SJCRH30 (cell line): ENCODE measurements at regions not wholly inside any gene's neighbourhood (a gene's known extent, or its start where the extent isn't known, plus 50 kb on each side); places are given as distances from the start of the nearest gene placed in this dataset.

Experiments used
- DNase-seq, 2 experiments: peaks; one replicate each; pipeline ENCODE4 v3.0.0-alpha.2; 2015 to 2020
- H3K27ac ChIP-seq: fragments of 250-450 bp; sonication (Bioruptor Pico); 2 replicates; pipeline ENCODE4 v1.5.1; 2020; ENCODE audit warnings: mild to moderate bottlenecking, moderate library complexity
- H3K27me3 ChIP-seq: fragments of 250-450 bp; sonication (Bioruptor Pico); 2 replicates; pipeline ENCODE4 v1.5.1; 2020; ENCODE audit warnings: mild to moderate bottlenecking, moderate library complexity
- H3K36me3 ChIP-seq: fragments of 250-450 bp; sonication (Bioruptor Pico); 2 replicates; pipeline ENCODE4 v1.5.1; 2020; ENCODE audit warnings: mild to moderate bottlenecking, moderate library complexity
- H3K4me1 ChIP-seq: fragments of 250-450 bp; sonication (Bioruptor Pico); 2 replicates; pipeline ENCODE4 v1.5.1; 2020; ENCODE audit warnings: mild to moderate bottlenecking, moderate library complexity
- H3K4me3 ChIP-seq: fragments of 250-450 bp; sonication (Bioruptor Pico); 2 replicates; pipeline ENCODE4 v1.5.1; 2020; ENCODE audit warnings: mild to moderate bottlenecking, moderate library complexity
- H3K9me3 ChIP-seq: fragments of 250-450 bp; sonication (Bioruptor Pico); replicated peaks from 2 replicates; pipeline ENCODE4 v1.5.1; 2020; ENCODE audit warnings: mild to moderate bottlenecking, moderate library complexity

DNA sequence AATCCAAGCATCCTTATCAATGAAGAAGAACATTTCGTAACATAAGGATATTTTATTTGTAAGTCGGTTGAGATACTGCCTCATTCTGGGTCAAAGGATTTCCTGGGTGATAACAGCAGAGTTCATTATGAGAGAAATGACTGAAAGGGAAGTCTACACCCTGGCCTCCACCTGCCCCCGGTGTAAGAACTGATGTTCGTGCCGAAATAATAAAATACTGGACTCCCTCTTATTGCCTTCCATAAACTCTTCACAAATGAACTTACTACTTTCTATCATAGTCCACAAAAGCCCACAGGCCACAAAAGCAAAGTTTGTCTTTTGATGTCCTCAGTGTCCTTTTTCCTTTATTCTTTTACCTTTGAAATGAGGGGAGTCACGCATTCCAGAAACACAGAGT, 174.4 kb downstream of the SERPINI1 start:
- Histone ChIP-seq H3K4me1 (no peaks in the 10 kb centered on the region), H3K9me3 (no peaks in the 10 kb centered on the region), H3K4me3 (no peak overlapping the region), H3K27me3 (no peaks in the 10 kb centered on the region; the same call in 1 of the 2 replicates), H3K36me3 (no peaks in the 10 kb centered on the region), H3K27ac (no peak overlapping the region)
- DNase-seq = no peak

DNA sequence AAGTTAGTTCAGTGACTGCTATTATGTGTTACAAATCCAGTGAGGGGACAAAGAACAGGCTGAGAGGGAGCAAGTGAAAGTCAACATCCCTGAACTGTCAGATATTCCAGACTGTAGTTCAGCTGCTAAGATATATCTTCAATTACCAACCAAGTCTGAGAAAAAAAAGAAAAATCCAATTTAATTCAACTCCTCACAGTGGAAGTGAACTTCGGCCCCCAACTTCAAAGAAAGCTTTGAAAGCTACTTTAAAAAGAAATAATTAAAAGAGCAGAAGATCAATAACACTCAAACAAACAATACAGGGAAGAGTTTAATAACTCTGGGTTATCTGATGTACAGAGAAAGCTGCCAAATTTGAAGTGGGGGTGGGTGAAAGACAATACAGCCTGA, 174.0 kb downstream of the SERPINI1 start:
- no peak for DNase-seq
- Histone ChIP-seq H3K27ac (no peak overlapping the region), H3K9me3 (no peaks in the 10 kb centered on the region), H3K36me3 (no peaks in the 10 kb centered on the region), H3K4me3 (no peak overlapping the region), H3K4me1 (no peaks in the 10 kb centered on the region), H3K27me3 (no peaks in the 10 kb centered on the region; the same call in 1 of the 2 replicates)

DNA sequence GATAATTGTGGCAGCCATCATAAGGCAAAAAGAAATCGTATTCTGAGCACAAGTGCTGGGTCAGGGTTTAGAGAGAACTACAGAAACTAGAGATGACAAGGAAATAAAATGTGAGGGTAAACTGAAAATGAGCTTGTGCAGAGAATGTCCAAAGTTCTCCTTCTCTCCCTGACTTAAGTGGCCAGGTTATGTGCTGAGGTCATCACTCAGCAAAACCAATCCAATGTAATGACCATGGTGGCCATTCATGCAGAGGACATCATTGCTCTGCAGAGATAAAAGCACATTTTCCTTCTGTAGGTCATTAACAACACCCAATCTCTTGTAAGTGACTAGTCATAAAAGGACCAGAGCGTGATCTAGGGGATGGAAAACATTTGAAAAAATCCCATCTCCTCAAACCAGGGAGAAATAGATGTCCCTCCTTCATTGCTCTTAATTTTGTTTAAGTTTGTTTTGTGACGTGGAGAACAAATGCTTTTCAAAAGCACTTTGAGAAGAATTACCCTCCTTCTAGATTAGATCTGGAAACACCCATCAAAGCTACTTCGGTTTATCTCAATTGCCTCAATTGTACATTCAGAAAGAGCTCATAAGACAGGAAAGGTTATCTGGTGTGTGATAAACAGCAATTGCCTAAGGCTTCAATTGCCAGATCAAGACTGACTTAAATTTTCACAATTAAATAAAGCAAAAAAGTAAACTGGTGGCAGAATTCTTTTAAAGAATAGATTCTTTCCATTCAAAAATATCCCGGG, 173.4 kb downstream of the SERPINI1 start:
- Histone ChIP-seq H3K9me3 (no peaks in the 10 kb centered on the region), H3K27me3 (no peaks in the 10 kb centered on the region; the same call in 1 of the 2 replicates), H3K36me3 (no peaks in the 10 kb centered on the region), H3K27ac (no peak overlapping the region), H3K4me3 (no peak overlapping the region), H3K4me1 (no peaks in the 10 kb centered on the region)
- DNase-seq = no peak

DNA sequence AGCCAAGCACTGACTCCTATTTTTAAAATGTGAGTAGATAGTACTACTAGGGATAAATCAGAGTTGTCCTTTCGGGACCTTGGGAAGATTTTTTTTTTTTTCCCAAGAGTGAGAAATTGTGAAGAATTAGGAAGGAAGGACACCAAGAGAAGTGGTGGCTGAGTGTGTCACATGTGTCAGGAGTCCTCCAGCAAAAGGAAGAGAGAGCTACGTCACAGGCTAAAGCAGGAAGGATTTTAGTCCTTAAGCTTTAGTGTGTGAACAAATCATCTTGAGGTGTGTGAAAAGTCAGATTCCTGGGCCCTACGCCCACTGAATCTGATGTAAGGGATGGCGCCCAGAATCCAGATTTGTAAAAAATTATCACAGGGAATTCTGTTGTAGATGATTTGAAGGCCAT, 172.7 kb downstream of the SERPINI1 start:
- Histone ChIP-seq H3K27ac (no peak overlapping the region), H3K27me3 (no peaks in the 10 kb centered on the region; the same call in 1 of the 2 replicates), H3K36me3 (no peaks in the 10 kb centered on the region)

DNA sequence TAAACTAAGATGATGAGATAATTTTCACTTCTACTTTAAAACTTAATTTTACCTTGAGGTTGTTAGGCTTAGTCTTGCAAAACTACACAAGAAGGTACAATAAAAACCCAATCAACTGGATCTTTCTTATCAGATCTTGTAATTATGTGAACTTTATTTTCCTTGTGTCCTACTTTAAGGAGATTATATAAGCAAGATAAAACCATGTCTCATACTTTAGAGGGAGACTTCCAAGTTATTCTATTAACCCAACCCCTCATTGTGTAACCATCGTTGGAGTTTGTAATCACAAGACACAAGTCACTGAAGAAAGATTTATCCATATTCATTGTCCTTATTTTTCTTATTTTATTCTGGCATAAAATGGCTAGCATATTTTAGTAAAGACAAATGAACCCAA, 165.6 kb downstream of the SERPINI1 start:
- H3K27ac ChIP-seq = no peak overlapping the region
- H3K27me3 ChIP-seq = no peaks in the 10 kb centered on the region; the same call in 1 of the 2 replicates
- no peak overlapping the region for H3K4me3 ChIP-seq
- no peaks in the 10 kb centered on the region for H3K4me1 ChIP-seq
- DNase-seq = no peak
- no peaks in the 10 kb centered on the region for H3K9me3 ChIP-seq
- no peaks in the 10 kb centered on the region for H3K36me3 ChIP-seq

More for the DNA sequence above, 172.7 kb downstream of the SERPINI1 start:
- DNase-seq = no peak
- H3K9me3 ChIP-seq = no peaks in the 10 kb centered on the region
- H3K4me1 ChIP-seq = no peaks in the 10 kb centered on the region
- H3K4me3 ChIP-seq = no peak overlapping the region

DNA sequence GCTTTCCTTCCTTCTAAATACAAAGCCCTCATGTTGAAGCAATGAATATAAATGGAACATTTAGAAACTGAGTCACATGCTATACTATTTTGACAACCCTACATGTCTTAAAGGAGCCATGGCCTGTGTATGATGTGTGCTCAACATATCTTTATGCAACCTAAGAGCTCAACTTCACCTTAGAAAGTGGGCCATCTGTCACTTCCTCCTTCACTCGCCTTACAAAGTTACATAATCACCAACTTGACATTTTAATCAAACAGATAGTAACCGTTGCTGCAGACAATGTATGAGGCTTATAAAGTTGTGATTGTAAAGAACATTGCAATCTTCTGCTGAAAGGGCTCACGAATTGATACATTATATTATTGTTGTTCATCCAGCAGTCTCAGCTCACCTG, 163.6 kb downstream of the SERPINI1 start:
- Histone ChIP-seq H3K9me3 (no peaks in the 10 kb centered on the region), H3K4me1 (no peaks in the 10 kb centered on the region), H3K27me3 (no peaks in the 10 kb centered on the region), H3K4me3 (no peak overlapping the region), H3K36me3 (no peaks in the 10 kb centered on the region), H3K27ac (no peak overlapping the region)
- no peak for DNase-seq

DNA sequence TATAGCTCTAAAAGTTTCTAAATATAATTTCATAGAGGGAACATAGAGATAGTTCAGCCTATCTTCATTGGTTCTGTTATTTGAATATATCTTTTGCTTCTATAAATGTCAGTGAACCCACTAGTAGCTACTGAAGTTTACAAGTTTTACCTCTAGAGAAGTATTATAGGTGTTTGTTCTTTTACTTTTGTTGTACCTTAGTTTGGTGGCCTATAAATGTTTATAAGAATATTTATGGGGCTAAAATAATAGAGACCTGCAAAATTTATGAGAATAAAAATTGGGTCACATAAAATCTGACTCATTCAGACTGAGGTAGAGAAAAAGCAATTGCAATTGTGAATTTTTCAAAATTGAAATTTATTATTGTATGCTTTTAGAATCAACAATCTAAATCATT, 162.6 kb downstream of the SERPINI1 start:
- Histone ChIP-seq H3K4me3 (no peak overlapping the region), H3K27ac (no peak overlapping the region), H3K9me3 (no peaks in the 10 kb centered on the region), H3K36me3 (no peaks in the 10 kb centered on the region), H3K4me1 (no peaks in the 10 kb centered on the region), H3K27me3 (no peaks in the 10 kb centered on the region)
- no peak for DNase-seq

DNA sequence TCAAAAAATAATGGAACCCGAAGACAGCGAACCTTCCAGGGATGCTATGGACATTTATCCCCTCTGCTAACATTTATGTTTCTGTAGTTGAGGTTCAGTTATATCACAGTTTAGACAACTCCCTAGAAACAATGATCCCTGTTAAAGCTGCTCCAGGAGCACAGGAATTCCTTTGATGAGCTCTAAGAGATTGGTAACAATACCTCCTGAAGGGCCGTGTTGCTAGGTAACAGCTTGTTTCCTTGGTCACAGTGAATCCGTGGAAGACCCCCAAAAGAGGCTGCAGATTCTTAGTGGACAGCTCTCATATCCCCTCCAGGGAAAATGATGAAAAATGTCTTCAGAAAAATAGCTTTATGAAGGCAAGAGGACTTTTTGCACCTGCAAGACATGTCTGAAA, 160.2 kb downstream of the SERPINI1 start:
- H3K36me3 ChIP-seq = no peaks in the 10 kb centered on the region
- H3K27me3 ChIP-seq = no peaks in the 10 kb centered on the region
- DNase-seq = no peak
- no peaks in the 10 kb centered on the region for H3K4me1 ChIP-seq
- no peak overlapping the region for H3K27ac ChIP-seq
- no peaks in the 10 kb centered on the region for H3K9me3 ChIP-seq
- H3K4me3 ChIP-seq = no peak overlapping the region

DNA sequence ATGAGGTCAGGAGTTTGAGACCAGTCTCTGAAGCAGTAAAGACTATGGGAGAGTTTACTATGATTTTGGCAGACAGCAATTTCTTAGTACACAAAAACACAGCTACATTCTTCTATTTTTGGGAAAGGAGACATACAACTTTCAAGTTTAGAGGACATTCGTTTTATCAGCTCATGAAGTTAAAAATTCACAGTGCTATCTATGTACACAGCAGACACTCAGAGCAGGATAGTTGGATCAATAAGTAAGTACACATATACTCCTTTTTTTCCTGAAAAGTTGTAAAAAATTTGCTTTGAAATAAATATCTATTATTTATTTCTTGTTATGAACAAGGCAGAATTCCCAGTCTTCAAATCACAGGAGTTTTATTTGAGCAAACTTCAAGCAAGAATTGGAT, 159.7 kb downstream of the SERPINI1 start:
- H3K4me3 ChIP-seq = no peak overlapping the region
- H3K9me3 ChIP-seq = no peaks in the 10 kb centered on the region
- H3K27ac ChIP-seq = no peak overlapping the region
- H3K27me3 ChIP-seq = no peaks in the 10 kb centered on the region
- no peaks in the 10 kb centered on the region for H3K4me1 ChIP-seq
- DNase-seq = no peak
- H3K36me3 ChIP-seq = no peaks in the 10 kb centered on the region

DNA sequence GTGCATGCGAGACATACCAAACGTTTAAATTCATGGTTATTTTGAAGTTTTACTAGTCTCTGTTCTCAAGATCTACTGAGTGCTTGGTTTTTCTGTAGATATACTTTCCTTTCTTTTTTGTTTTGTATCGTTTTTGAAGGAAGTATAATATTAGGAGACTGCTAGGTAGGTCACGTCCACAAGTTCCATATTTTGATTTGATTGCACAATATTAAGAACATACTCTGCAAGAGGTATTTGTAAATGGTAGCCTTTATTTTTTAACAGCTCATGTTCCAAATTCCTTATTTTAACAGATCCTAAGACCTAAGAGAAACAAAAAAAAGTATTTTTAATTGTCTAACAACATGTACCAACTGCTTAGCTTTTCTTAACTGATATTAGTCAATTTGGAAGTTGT, 156.7 kb downstream of the SERPINI1 start:
- Histone ChIP-seq H3K36me3 (no peaks in the 10 kb centered on the region), H3K4me3 (no peak overlapping the region), H3K9me3 (no peaks in the 10 kb centered on the region), H3K27ac (no peak overlapping the region), H3K27me3 (no peaks in the 10 kb centered on the region), H3K4me1 (no peaks in the 10 kb centered on the region)
- DNase-seq = no peak

DNA sequence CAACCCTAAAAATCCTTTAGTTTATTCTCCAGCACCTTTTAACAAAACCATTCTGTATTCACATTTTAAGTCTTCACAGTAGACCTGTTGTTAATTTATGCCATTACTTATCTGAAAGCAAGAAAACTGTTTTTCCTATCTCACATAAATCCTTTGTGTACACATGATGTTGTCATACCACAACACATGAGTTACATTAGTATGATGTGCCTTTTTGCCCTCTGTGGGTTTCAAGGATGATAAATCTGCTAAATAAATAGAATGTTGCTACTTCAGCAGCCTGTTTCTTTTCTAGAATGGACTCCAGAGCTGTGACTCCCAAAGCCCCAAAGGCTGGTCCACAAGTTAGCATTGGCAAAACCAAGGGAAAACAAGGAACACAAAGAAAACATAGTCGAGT, 151.6 kb downstream of the SERPINI1 start:
- no peak overlapping the region for H3K27ac ChIP-seq
- H3K27me3 ChIP-seq = no peaks in the 10 kb centered on the region
- no peaks in the 10 kb centered on the region for H3K4me1 ChIP-seq
- H3K9me3 ChIP-seq = no peaks in the 10 kb centered on the region
- no peaks in the 10 kb centered on the region for H3K36me3 ChIP-seq
- DNase-seq = no peak
- no peak overlapping the region for H3K4me3 ChIP-seq

DNA sequence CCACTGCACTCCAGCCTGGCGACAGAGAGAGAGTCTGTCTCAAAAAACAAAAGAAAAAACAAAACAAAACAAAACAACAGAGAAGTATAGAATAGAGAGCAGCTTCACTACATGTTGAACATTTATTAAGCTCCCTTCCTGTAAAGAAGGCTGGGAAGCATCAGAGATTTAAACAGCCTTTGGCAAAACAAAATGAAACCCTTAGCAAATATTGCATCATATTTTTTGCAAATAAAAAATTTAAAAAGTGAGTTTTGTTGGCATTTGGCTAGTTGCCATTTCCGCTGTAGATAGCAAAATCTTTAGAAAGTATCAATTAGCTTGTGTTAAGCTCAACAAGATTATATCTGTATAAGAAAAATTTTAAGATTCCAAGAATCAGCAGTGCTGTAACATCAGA, 151.2 kb downstream of the SERPINI1 start:
- no peaks in the 10 kb centered on the region for H3K36me3 ChIP-seq
- no peak for DNase-seq
- H3K4me3 ChIP-seq = no peak overlapping the region
- no peaks in the 10 kb centered on the region for H3K4me1 ChIP-seq
- H3K27me3 ChIP-seq = no peaks in the 10 kb centered on the region
- H3K27ac ChIP-seq = no peak overlapping the region
- H3K9me3 ChIP-seq = no peaks in the 10 kb centered on the region

DNA sequence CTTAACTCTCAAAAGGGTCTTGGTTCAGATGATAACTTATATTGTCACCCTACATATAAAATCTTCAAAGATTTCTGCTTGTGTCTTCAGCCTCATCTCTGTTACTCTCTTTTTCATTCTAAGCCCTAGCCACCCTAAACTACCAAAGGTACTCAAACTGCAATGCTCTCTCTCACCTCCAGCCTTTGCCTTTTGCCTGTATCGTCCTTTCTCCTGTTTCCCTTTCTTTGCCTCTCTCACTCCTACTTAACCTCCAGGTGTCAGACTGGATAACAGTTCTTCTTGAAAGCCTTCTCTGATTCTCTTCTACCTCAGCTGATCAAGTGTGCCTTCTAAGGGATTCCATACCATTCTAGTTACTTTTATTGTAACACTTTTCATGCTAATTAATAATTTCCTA, 149.8 kb downstream of the SERPINI1 start:
- no peak overlapping the region for H3K27ac ChIP-seq
- no peaks in the 10 kb centered on the region for H3K27me3 ChIP-seq
- DNase-seq = no peak
- no peaks in the 10 kb centered on the region for H3K4me1 ChIP-seq
- H3K4me3 ChIP-seq = no peak overlapping the region
- no peaks in the 10 kb centered on the region for H3K9me3 ChIP-seq
- no peaks in the 10 kb centered on the region for H3K36me3 ChIP-seq

DNA sequence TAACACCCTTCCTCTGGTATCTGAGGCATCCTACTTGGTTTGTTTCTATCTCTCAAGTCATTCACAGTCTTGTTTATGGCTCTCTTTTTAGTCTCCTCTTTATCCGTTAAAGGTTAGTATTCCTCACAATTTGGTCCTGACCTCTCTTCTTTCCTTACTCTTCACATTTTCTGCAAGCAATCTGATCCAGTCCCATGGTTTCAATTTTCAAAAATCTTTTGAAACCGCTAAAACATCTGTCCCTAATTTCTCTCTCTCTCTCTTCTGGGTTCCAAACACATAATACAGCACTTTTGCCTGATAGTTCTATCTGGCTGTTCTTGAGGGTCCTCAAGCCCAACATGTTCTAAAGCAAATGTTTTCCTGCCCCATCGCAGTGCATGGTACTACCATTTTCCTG, 149.0 kb downstream of the SERPINI1 start:
- Histone ChIP-seq H3K27ac (no peak overlapping the region), H3K36me3 (no peaks in the 10 kb centered on the region), H3K4me3 (no peak overlapping the region), H3K4me1 (no peaks in the 10 kb centered on the region), H3K27me3 (no peaks in the 10 kb centered on the region), H3K9me3 (no peaks in the 10 kb centered on the region)
- DNase-seq = no peak

DNA sequence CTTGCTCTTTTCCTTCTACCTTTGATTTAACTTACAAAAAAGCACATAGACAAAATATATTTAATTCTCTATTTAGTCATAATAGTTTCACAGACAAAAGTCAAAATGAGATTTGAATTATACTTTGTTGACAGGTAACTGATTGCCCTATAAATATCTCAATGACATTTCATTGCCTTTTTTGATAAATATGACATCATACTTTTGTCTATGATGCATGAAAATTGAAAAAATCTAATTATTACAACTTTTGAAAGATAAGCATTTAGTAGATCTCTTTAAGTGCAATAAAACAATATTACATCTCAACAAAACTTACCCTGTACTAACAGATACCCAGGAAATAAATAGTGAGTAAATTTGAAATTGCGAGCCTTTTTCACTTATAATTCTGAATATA, 147.9 kb downstream of the SERPINI1 start:
- DNase-seq = no peak
- H3K4me3 ChIP-seq = no peak overlapping the region
- H3K27me3 ChIP-seq = no peaks in the 10 kb centered on the region
- H3K27ac ChIP-seq = no peak overlapping the region
- 0 out of 2 replicates have a peak, but pooled peaks cover 1% of the 10 kb centered on the region for H3K4me1 ChIP-seq
- no peaks in the 10 kb centered on the region for H3K9me3 ChIP-seq
- H3K36me3 ChIP-seq = no peaks in the 10 kb centered on the region

DNA sequence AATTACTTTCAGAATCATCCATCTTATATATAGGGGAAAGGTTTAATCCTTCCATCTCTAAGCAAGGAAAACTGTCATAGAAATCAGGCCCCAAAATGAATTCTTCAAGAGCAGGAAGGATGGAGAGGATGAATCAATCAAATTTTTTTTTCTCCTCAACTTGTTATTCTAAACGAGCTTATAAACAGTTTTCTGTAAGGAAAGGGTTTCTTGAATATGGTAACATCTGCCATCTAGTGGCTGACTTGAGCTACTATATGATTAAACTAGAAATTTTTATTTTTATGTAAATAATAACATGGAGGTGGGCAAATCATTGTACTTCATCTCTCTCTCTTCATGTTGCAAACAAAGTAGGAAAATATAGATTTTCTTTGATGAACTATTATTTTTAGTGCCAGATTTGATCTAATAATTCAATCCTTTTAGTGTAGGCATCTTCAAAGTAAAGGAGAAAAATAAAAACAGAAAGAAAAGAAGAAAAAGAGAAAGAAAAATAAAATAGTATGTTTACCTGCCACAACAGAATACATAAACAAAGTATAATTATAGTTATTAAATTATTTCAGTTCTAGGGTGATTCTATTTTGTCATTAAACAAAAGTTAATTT, 146.6 kb downstream of the SERPINI1 start:
- H3K4me3 ChIP-seq = no peak overlapping the region
- H3K27me3 ChIP-seq = no peaks in the 10 kb centered on the region
- peak in 1 of 2 experiments; percentile 52 for DNase-seq

More for the DNA sequence above, 146.6 kb downstream of the SERPINI1 start:
- H3K36me3 ChIP-seq = no peaks in the 10 kb centered on the region
- no peaks in the 10 kb centered on the region for H3K9me3 ChIP-seq
- H3K27ac ChIP-seq = no peak overlapping the region
- H3K4me1 ChIP-seq = peaks cover 6% of the 10 kb centered on the region
